Cardiac muscle cell (in vitro differentiated cells and primary cell): ENCODE measurements at regions not wholly inside any gene's neighbourhood (a gene's known extent, or its start where the extent isn't known, plus 50 kb on each side); places are given as distances from the start of the nearest gene placed in this dataset.
A peak's percentile ranks its signal among the peaks of the same experiment; 100 is the strongest.

ENCODE experiments used
- DNase-seq, 2 donors: peaks; one replicate each; pipeline versions ENCODE4 v3.0.0 to v3.0.0-alpha.2; 2010 to 2017; ENCODE audit warnings: low read depth in 1 of 2, low spot score in 1 of 2
- H3K27ac ChIP-seq: fragments of 200-600 bp; sonication (generic); 2 replicates; pipeline ENCODE4 v1.5.1; 2016
- H3K27me3 ChIP-seq: fragments of 200-600 bp; sonication (generic); 2 replicates; pipeline ENCODE4 v1.6.0; 2016; ENCODE audit warnings: control low read depth
- H3K36me3 ChIP-seq: fragments of 200-600 bp; sonication (generic); 2 replicates; pipeline ENCODE4 v1.5.1; 2016; ENCODE audit warnings: control low read depth
- H3K4me1 ChIP-seq: fragments of 200-600 bp; sonication (generic); 2 replicates; pipeline ENCODE4 v1.8.1; 2017; ENCODE audit warnings: low read depth, mild to moderate bottlenecking, mixed run types
- H3K4me3 ChIP-seq: fragments of 200-600 bp; sonication (generic); 2 replicates; pipeline ENCODE4 v1.5.1; 2016; ENCODE audit warnings: mild to moderate bottlenecking
- H3K9me3 ChIP-seq: fragments of 200-600 bp; sonication (generic); 2 replicates; pipeline ENCODE4 v1.5.1; 2017; ENCODE audit warnings: low read depth, mild to moderate bottlenecking, control low read depth
- TF ChIP-seq, protein P1 (sequence below): IDR thresholded peaks from 2 replicates; pipeline ENCODE4 v1.5.1; 2012; ENCODE audit warnings: low read depth, mild to moderate bottlenecking, low read length

DNA sequence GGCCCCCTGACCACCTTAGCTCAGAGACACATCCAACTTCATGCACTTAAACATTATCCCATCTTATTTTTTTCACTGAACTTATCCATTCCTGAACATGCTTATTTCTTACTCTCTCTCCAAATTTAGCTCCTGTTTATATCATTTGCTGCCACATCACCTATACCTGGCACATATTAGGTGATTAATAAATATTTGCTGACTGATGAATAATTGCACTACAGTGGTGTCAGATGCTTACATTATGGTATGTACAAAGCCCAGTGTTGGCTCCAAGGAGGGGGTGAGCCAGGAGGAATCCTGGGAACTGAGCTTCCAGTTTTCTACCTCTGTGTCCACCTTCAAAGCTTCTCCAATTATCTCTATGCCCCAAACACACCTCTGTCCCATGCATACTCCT, 124.0 kb upstream of the PMFBP1 start:
- no peaks in the 10 kb centered on the region for H3K9me3 ChIP-seq
- no peak overlapping the region for H3K4me3 ChIP-seq
- H3K36me3 ChIP-seq, result no peaks in the 10 kb centered on the region
- TF ChIP-seq, protein P1, sequence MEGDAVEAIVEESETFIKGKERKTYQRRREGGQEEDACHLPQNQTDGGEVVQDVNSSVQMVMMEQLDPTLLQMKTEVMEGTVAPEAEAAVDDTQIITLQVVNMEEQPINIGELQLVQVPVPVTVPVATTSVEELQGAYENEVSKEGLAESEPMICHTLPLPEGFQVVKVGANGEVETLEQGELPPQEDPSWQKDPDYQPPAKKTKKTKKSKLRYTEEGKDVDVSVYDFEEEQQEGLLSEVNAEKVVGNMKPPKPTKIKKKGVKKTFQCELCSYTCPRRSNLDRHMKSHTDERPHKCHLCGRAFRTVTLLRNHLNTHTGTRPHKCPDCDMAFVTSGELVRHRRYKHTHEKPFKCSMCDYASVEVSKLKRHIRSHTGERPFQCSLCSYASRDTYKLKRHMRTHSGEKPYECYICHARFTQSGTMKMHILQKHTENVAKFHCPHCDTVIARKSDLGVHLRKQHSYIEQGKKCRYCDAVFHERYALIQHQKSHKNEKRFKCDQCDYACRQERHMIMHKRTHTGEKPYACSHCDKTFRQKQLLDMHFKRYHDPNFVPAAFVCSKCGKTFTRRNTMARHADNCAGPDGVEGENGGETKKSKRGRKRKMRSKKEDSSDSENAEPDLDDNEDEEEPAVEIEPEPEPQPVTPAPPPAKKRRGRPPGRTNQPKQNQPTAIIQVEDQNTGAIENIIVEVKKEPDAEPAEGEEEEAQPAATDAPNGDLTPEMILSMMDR, result no peak
- H3K4me1 ChIP-seq, result no peaks in the 10 kb centered on the region
- no peaks in the 10 kb centered on the region for H3K27me3 ChIP-seq
- no peak for DNase-seq
- H3K27ac ChIP-seq, result no peak overlapping the region

DNA sequence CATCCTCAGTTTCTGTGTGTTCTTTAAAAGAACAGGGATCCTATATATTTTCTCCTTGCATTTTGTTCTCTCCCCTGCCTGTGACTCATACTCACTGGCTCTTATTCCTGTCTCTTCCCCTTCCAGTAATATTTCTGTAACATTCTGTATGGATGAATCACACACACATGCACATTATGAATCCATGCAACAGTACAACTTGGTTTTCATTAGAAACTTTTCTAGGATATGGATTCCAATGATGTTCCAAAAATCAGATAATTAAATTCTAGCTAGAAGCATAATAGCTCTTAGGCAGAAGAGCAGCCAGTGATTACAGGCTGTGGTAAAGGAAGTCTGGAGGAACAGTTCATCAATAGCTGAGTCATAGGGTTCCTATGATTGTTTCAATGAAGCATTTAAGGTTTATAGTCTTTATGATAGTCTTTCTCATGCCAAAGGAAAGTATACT, 119.6 kb upstream of the PMFBP1 start:
- no peak overlapping the region for H3K27ac ChIP-seq
- TF ChIP-seq, protein P1, result no peak
- H3K4me3 ChIP-seq, result no peak overlapping the region
- DNase-seq, result peak in 1 of 2 donors; percentile 95
- no peaks in the 10 kb centered on the region for H3K36me3 ChIP-seq
- H3K27me3 ChIP-seq, result no peaks in the 10 kb centered on the region
- no peaks in the 10 kb centered on the region for H3K4me1 ChIP-seq
- H3K9me3 ChIP-seq, result no peaks in the 10 kb centered on the region

DNA sequence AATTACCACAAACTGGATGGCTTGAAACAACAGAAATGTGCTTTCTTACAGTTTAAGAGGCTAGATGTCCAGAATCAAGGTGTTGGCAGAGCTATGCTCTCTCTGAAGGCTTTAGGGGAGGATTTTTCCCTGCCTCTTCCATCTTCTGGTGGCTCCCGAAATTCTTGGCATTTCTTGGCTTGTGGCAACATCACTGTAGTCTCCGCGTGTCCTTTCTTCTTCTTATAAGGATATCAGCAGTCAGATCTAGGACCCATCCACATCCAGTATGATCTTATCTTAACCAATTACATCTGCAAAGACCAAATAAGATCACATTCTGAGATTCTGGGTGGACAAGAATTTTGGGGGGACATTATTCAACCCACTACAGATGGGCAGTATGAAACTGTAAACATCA, 119.2 kb upstream of the PMFBP1 start:
- Histone ChIP-seq H3K36me3 (no peaks in the 10 kb centered on the region), H3K9me3 (no peaks in the 10 kb centered on the region), H3K27me3 (no peaks in the 10 kb centered on the region), H3K27ac (no peak overlapping the region), H3K4me1 (no peaks in the 10 kb centered on the region), H3K4me3 (no peak overlapping the region)
- peak in 1 of 2 donors; percentile 72 for DNase-seq
- TF ChIP-seq, protein P1, result no peak

DNA sequence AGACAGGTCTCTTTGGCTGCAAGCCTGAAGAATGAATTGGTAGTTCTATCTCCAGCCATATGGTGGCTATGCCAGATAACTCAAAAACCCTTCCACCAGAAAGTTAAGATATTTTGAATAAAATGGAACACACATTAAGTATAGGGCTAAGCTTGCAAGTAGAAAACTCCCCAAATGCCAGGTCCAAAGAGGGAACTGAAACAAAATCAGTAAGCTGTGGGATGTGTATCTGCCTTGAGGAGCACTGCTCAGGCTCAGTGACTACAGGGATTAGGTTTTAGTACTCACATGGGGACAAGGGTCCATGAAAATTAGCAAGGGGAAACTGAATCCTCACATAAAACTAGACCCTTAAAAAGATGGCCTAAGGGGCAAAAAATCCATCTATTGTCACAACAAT, 115.7 kb upstream of the PMFBP1 start:
- TF ChIP-seq, protein P1, result no peak
- Histone ChIP-seq H3K4me3 (no peak overlapping the region), H3K27ac (no peak overlapping the region), H3K36me3 (no peaks in the 10 kb centered on the region), H3K9me3 (no peaks in the 10 kb centered on the region), H3K27me3 (no peaks in the 10 kb centered on the region), H3K4me1 (no peaks in the 10 kb centered on the region)
- DNase-seq, result no peak

DNA sequence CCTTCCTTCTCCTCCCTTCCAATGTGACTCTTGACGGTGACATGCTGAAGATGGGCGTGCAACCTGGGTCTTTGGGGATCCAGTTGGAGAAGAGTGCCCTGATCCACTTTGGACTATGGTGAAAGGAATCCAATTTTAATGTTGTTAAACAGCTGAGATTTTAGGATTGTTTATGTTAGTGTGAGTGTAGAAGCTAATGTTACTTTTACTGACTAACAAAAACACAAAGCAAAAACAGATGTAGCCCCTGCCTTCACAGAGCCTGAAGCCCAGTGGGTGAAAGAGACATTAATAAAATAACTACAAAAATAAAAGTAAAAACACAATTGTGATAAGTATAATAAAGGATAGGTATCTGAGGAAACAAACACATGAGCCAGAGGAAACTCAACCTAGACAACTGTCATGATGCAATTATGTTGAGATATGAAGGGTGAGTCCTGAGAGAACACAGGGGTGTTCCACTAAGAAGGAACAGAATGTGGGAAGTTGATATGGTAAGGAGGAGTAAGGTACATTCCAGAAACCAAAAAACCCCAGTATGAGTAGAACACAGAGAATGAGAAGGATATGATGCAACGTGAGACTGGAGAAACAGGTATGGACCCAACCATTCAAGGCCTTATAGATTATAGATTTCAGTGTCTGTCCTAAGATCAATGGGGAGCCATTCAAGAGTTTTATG, 115.1 kb upstream of the PMFBP1 start:
- no peak overlapping the region for H3K27ac ChIP-seq
- no peak overlapping the region for H3K4me3 ChIP-seq
- no peaks in the 10 kb centered on the region for H3K4me1 ChIP-seq
- no peaks in the 10 kb centered on the region for H3K9me3 ChIP-seq
- no peaks in the 10 kb centered on the region for H3K36me3 ChIP-seq
- no peak for DNase-seq
- TF ChIP-seq, protein P1, result no peak
- H3K27me3 ChIP-seq, result no peaks in the 10 kb centered on the region
